ENCODE measurements at regions not wholly inside any gene's neighbourhood (a gene's known extent, or its start where the extent isn't known, plus 50 kb on each side); places are given as distances from the start of the nearest gene placed in this dataset.

DNA sequence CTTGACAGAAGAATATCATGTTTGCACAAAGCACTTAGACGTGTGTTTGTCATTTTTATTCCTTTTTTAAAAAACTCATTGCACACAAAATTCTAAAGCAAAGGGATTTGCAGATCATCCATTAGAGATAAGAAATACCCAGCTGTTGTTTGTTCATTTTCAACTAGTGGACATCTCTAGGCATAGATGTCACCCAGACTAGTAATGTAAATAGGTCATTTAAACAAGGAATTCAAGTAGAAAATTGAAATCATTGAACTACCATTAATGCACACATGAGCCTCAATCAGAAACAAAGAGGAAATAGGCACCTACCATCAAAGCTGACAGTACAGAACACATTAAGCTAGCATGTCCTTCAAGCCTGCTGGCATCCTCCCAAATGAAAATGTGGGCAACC lies 107.3 kb downstream of the OR2K2 start (continued):
- TF ChIP-seq, protein P1, sequence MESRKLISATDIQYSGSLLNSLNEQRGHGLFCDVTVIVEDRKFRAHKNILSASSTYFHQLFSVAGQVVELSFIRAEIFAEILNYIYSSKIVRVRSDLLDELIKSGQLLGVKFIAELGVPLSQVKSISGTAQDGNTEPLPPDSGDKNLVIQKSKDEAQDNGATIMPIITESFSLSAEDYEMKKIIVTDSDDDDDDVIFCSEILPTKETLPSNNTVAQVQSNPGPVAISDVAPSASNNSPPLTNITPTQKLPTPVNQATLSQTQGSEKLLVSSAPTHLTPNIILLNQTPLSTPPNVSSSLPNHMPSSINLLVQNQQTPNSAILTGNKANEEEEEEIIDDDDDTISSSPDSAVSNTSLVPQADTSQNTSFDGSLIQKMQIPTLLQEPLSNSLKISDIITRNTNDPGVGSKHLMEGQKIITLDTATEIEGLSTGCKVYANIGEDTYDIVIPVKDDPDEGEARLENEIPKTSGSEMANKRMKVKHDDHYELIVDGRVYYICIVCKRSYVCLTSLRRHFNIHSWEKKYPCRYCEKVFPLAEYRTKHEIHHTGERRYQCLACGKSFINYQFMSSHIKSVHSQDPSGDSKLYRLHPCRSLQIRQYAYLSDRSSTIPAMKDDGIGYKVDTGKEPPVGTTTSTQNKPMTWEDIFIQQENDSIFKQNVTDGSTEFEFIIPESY (IDR thresholded peaks at IDR 0.05): no peak
- TF ChIP-seq NR2F2 (IDR thresholded peaks at IDR 0.05) (no peak), HNF4A (conservative IDR thresholded peaks at IDR 0.05) (no peak)

DNA sequence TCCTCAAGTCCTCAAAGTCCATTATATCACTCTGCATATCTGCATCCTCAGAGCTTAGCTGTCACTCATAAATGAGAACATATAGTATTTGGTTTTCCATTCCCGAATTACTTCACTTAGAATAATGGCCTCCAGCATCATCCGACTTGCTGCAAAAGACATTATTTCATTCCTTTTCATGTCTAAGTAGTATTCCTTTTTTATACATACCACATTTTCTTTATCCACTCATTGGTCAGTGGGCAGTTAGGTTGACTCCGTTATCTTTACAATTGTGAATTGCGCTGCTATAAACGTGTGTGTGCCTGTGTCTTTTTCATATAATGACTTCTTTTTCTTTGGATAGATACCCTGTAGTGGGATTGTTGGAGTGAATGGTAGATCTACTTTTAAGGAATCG lies 117.2 kb downstream of the OR2K2 start:
- no peak overlapping the region for H3K4me3 ChIP-seq (ENCODE audit: low read depth in 1 of 3, low read length in 3 of 3)
- no peaks in the 10 kb centered on the region for H3K36me3 ChIP-seq (ENCODE audit: control insufficient read depth in 4 of 4, insufficient read depth in 3 of 4, low read depth in 1 of 4, low read length in 3 of 4)
- H3K27ac ChIP-seq (ENCODE audit: low read depth in 1 of 2, low read length in 2 of 2): no peak overlapping the region
- 87% methylated on average over 6 of the region's 6 CpGs for WGBS
- peaks cover 0 to 1% (median 0%) of the 10 kb centered on the region in 4 donors for H3K4me1 ChIP-seq (ENCODE audit: control insufficient read depth in 4 of 4, insufficient read depth in 4 of 4, low read length in 3 of 4)
- peaks cover 0 to 2% (median 0%) of the 10 kb centered on the region in 4 donors for H3K27me3 ChIP-seq (ENCODE audit: control insufficient read depth in 4 of 4, insufficient read depth in 4 of 4, low read length in 3 of 4)
- TF ChIP-seq HNF4G (IDR thresholded peaks at IDR 0.05): no peak
- no peak for TF ChIP-seq TAF1 (conservative IDR thresholded peaks at IDR 0.05)
- TF ChIP-seq SP1 (IDR thresholded peaks at IDR 0.05): no peak
- TF ChIP-seq RXRA (IDR thresholded peaks at IDR 0.05): no peak
- TF ChIP-seq, protein P2, sequence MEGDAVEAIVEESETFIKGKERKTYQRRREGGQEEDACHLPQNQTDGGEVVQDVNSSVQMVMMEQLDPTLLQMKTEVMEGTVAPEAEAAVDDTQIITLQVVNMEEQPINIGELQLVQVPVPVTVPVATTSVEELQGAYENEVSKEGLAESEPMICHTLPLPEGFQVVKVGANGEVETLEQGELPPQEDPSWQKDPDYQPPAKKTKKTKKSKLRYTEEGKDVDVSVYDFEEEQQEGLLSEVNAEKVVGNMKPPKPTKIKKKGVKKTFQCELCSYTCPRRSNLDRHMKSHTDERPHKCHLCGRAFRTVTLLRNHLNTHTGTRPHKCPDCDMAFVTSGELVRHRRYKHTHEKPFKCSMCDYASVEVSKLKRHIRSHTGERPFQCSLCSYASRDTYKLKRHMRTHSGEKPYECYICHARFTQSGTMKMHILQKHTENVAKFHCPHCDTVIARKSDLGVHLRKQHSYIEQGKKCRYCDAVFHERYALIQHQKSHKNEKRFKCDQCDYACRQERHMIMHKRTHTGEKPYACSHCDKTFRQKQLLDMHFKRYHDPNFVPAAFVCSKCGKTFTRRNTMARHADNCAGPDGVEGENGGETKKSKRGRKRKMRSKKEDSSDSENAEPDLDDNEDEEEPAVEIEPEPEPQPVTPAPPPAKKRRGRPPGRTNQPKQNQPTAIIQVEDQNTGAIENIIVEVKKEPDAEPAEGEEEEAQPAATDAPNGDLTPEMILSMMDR (IDR thresholded peaks at IDR 0.05; ENCODE audit: low read depth, low read length, missing input control): no peak
- H3K9ac ChIP-seq (ENCODE audit: low read depth in 1 of 2, low read length in 2 of 2): no peak overlapping the region
- H3K9me3 ChIP-seq (ENCODE audit: control insufficient read depth in 4 of 4, low read length in 3 of 4): peaks cover 0 to 3% (median 0%) of the 10 kb centered on the region in 4 donors
- DNase-seq (ENCODE audit: low spot score): no peak

DNA sequence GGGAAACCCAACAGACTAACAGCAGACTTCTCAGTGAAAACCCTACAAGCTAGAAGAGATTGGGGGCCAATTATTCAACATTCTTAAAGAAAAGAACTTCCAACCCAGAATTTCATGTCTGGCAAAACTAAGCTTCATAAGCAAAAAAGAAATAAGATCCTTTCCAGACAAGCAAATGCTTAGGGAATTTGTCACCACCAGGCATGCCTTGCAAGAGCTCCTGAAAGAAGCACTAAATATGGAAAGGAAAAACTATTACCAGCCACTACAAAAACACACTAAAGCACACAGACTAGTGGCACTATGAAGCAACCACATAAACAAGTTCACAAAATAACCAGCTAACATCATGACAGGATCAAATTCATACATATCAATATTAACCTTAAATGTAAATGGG lies 131.1 kb downstream of the OR2K2 start:
- H3K9ac ChIP-seq (ENCODE audit: low read depth in 1 of 2, low read length in 2 of 2): no peak overlapping the region
- DNase-seq (ENCODE audit: low spot score): no peak
- H3K4me1 ChIP-seq (ENCODE audit: control insufficient read depth in 4 of 4, insufficient read depth in 4 of 4, low read length in 3 of 4): no peaks in the 10 kb centered on the region
- H3K27me3 ChIP-seq (ENCODE audit: control insufficient read depth in 4 of 4, insufficient read depth in 4 of 4, low read length in 3 of 4): peaks cover 0 to 6% (median 0%) of the 10 kb centered on the region in 4 donors
- H3K27ac ChIP-seq (ENCODE audit: low read depth in 1 of 2, low read length in 2 of 2): no peak overlapping the region
- H3K9me3 ChIP-seq (ENCODE audit: control insufficient read depth in 4 of 4, low read length in 3 of 4): peaks cover 0 to 5% (median 2%) of the 10 kb centered on the region in 4 donors
- H3K4me3 ChIP-seq (ENCODE audit: low read depth in 1 of 3, low read length in 3 of 3): no peak overlapping the region
- TF ChIP-seq FOXA1 (IDR thresholded peaks at IDR 0.05): no peak
- TF ChIP-seq JUND (IDR thresholded peaks at IDR 0.05): no peak
- TF ChIP-seq, protein P3, sequence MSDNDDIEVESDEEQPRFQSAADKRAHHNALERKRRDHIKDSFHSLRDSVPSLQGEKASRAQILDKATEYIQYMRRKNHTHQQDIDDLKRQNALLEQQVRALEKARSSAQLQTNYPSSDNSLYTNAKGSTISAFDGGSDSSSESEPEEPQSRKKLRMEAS (IDR thresholded peaks at IDR 0.05): no peak
- TF ChIP-seq YY1 (IDR thresholded peaks at IDR 0.05): no peak
- TF ChIP-seq, protein P1 (IDR thresholded peaks at IDR 0.05): no peak
- no peak for TF ChIP-seq NR2F2 (IDR thresholded peaks at IDR 0.05)
- TF ChIP-seq, protein P4, sequence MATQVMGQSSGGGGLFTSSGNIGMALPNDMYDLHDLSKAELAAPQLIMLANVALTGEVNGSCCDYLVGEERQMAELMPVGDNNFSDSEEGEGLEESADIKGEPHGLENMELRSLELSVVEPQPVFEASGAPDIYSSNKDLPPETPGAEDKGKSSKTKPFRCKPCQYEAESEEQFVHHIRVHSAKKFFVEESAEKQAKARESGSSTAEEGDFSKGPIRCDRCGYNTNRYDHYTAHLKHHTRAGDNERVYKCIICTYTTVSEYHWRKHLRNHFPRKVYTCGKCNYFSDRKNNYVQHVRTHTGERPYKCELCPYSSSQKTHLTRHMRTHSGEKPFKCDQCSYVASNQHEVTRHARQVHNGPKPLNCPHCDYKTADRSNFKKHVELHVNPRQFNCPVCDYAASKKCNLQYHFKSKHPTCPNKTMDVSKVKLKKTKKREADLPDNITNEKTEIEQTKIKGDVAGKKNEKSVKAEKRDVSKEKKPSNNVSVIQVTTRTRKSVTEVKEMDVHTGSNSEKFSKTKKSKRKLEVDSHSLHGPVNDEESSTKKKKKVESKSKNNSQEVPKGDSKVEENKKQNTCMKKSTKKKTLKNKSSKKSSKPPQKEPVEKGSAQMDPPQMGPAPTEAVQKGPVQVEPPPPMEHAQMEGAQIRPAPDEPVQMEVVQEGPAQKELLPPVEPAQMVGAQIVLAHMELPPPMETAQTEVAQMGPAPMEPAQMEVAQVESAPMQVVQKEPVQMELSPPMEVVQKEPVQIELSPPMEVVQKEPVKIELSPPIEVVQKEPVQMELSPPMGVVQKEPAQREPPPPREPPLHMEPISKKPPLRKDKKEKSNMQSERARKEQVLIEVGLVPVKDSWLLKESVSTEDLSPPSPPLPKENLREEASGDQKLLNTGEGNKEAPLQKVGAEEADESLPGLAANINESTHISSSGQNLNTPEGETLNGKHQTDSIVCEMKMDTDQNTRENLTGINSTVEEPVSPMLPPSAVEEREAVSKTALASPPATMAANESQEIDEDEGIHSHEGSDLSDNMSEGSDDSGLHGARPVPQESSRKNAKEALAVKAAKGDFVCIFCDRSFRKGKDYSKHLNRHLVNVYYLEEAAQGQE (IDR thresholded peaks at IDR 0.05): no peak
- H3K36me3 ChIP-seq (ENCODE audit: control insufficient read depth in 4 of 4, insufficient read depth in 3 of 4, low read depth in 1 of 4, low read length in 3 of 4): no peaks in the 10 kb centered on the region

All from liver (tissue), 8 donors.